HG02642 (cell line): ENCODE measurements at regions not wholly inside any gene's neighbourhood (a gene's known extent, or its start where the extent isn't known, plus 50 kb on each side); places are given as distances from the start of the nearest gene placed in this dataset.

Experiments used
- ATAC-seq: cut with Tn5 transposase; IDR thresholded peaks from one replicate; pipeline ENCODE4 v1.9.1; 2021; ENCODE audit warnings: mild to moderate bottlenecking; ENCODE audit not compliant: unreplicated experiment, poor library complexity

DNA sequence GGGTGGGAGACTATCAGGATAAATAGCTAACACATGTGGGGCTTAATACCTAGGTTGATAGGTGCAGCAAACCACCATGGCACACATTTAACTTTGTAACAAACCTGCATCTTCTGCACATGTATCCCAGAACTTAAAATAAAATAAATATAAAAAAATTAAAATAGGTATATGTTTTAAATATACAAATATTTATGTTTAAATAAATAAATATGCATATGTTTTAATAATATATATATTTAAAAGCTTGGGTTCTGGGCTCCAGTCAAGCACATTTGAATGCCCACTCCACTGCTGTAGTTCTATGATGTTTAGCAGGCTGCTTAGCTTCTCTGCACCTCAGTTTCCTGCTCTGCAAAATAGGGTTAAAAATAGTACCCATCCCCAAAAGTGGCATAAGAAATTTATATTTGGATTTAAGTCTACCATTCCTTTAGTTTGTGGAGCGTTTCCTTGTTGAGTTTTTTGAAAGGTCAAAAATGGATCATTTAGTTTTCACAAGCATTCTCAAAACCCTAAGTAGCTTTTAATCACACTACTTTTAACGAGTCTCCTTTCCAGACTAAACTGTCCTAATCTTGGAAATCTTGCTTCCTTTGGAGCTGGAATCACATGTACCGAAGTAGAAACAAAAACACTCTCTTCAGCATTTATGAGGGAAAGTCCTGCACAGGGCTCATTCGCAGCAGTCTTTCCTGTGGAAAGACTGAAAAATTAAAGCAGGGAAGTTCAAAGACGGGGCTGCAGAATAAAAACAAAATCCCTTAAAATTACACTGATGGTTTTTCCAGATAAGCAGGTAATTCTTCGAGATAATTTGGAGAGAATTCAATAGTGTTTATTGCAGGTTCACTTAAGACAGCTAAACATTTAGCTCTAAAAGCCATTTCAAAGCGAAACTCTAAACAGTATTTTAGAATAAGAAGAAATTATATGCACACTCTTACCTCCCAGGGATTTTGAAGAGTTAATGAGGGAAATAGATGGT lies 111.7 kb upstream of the LYZL1 start:
- no peak for ATAC-seq

DNA sequence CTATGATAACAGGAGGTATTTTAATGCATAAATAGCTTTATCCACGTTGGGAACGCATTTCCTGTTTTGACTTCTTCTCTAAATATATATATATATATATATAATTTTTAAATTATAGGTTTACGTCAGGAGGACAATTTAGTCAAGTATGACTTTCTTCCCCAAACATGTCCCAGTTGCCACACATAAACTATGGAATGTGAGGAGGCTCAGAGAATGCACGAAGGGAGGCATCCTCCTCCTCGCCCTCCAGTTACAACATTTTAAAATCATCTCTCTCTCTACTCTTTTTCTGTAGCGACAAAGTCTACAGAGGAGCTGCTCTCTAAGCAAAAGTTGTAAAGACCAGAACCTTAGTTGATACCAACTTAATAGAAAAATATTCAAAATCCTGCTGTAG lies 106.9 kb upstream of the LYZL1 start:
- no peak for ATAC-seq

DNA sequence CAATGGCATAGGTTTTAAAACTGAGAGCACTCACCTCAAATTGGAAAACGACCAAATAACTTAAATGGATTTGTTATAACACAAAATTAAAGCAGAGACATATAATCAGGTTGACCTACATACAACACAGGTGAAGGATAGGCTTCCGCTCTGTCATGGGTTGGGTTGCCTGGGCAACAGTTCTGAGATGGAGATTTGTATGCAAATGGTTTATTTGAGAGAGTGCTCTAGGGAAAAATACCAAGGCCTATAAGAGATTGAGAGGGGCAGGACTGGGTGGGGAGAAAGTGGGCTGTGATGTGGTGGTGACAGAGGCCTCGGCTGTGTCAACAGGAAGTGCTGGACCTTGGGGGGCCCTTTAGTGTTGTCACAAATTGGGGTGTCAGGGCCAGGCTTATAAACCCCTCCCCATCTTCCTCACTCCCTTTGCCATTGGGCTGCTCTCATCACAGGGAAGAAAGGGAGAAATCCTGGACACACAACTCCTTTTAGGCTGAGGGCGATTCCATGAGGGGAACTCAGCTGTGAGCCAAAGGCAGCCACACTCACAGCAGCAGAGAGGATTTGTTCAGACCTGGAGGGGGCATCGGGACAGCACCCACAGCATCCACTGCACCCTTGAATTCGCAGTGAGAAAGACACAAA lies 105.4 kb upstream of the LYZL1 start:
- no peak for ATAC-seq

DNA sequence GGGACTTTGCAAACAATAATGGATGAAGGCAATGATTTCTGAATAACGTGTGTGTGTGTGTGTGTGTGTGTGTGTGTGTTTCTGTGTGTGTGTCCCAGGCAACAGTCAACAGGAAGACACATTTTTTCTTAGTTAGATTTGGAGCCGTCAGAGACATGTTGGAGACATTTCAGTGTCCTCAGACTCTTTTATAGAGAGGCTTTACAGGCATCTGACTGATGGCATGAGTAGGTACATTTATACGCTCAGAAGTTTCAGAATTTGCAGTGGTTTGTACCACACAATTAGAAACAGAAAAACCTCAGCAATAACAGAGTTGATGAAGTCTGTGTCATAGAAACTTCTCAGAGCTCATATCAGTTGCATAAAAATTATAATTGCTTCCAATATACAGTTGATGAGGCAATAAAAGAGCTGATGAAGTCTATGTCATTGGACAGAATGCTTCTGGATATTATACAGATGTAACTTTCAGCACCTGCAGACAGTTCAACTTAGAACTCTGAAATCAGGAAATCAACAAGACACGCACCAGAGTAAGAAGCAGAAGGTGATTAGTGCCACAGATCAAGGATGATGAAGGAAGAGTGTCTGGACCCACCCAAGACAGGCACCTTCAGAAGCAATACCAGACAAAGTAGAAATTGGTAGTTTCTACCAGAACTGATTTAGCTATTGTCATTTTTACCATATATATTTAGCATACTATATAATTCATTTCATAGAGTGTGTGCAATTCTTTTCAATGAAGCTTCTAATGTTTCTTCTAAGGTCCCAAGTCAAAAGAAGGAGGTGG lies 104.5 kb upstream of the LYZL1 start:
- ATAC-seq: no peak

DNA sequence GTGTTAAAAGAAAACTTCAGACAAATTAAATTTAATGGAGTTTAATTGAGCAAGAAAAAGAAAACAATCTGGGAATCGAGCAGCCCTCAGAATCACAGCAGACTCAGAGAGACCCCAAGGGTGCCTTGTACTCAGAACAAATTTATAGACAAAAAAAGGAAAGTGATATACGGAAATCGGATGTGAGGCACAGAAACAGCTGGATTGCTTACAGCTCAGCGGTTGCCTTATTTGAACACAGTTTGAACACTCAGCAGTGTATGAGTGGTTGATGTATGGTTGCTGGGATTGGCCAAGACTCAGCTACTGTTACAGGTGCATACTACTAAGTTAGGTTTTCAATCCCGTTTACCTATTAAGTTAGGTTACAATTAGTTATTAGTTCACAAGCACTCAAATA lies 103.8 kb upstream of the LYZL1 start:
- no peak for ATAC-seq

DNA sequence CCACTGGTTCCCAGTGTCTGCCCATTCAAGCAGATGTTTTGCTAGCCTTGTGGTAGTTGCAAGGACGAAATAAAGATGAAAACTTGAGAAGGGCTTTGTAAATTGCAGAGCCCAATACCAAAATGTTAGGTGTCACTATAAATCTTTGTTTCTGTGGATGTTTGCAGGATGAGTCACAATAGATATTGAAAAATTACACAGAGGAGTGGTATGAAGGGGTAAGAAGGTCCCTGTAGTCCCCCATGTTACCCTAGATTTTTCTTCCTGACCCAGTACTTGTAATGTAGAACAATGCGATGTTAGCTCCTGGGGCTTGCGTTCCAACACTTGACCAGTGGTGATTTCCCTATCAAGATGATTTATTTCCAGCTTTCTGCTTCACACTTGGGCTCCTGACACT lies 102.6 kb upstream of the LYZL1 start:
- ATAC-seq: no peak

DNA sequence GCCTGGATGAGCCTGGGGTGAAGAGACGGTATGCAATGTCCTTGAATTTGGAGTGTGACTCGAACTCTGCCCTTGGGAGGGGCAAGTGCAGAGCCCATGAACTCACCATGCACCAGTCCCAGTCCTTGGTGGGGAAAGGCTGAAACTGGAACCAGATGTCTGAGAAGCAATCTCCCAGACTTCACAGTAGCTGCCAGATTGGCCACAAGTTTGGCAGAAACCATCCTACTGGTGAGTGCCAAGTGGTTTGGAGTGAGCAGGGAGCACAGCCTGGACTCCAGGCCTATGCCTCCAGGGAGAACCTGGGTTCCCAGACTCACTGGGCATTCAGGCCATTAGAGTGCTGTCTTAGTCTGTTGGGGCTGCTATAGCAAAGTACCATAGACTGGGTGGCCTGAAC lies 99.6 kb upstream of the LYZL1 start:
- ATAC-seq: no peak

DNA sequence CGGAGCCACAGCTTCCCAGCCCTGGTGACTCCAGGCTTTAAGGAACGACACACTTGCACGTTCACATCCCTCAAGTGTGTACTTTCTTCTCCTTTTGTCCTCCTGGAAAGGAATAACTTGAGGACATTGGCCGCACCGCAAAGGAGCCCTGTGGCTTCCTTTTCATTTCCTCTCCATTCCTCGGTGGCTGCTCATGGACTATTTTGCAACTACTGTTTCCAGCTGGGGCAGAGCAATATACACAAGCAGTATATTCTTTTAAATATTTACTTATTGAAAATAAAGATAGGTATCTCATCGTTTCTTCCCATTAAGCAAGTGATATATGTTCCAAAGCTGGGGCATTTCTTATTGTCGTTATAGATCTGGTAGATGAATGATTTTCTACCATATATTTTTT lies 97.2 kb upstream of the LYZL1 start:
- ATAC-seq: no peak

DNA sequence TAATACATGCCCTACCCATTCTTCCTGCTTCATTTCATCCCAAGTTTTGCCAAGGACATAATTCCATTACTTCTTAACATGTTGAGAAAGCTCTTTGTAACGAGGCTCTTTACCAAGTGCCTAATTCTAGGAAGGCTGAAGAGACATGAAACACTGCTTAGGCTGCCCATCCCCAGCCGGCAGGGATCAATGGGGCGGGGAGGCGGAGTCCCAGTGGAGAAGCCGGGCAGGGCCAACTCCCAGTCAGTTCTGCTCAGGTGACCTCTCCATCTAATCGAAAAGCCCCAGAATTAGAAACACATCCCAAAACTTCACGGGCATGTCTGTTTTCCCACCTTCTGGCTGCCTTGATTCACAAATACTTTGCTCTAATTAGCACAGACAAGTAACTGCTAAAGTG lies 89.5 kb upstream of the LYZL1 start:
- ATAC-seq: no peak

DNA sequence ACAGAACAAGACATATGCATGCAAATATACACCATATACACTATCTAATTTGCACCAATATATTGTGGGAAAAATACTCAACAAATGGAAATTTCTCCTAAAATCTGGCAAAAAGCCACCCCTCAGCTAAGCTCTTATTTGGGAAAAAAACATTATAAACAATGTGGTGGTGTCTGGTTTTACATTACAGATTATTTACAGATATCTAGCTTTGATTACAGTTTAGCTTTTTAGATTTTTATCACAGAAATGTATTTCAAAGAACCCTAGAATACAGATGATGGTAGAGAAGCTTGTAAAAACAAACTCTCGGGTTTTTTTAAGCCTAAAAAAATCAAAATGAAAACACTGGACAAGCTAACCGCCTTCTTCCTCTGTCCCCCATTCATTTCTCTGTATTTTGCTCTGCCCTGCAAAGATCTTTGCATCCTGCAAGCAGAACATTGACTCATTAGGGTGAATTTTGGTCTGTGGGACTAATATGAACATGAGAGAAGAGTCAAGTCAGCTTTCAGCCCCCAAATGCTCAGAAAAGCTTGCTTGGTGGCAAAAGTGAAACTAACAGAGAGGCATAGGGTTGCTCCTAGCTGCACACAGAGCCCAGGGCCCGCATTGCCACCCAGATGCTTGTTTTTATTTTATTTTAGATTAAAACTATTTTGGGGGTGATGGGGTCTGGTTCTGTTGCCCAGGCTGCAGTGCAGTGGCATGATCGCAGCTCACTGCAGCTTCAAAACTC lies 88.8 kb upstream of the LYZL1 start:
- no peak for ATAC-seq

DNA sequence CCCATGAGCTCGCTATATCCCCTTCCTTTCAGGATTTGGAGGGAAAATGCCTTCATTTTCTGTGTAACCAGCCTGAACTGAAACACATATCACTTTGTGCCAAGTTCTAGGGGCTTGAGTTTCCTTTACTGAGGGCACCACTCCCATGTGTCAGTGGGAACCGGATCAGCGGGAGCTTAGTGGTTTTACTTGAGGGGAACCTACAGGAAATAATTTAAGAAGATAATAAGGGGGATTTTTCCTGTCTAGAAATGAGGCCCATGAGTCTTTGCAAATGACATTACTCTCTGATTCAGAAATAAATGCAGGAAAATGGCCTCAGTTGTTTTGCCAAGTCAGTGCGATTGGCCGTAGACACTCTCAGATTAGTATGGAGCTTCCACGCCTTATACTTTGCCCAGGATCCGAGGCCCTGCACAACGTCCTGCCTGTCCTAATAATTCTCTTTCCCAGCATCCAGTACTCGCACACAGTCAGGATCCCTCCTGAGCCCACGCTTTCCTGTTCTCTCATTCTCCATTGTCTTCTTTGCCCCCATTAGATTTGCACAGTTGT lies 86.4 kb upstream of the LYZL1 start:
- no peak for ATAC-seq

DNA sequence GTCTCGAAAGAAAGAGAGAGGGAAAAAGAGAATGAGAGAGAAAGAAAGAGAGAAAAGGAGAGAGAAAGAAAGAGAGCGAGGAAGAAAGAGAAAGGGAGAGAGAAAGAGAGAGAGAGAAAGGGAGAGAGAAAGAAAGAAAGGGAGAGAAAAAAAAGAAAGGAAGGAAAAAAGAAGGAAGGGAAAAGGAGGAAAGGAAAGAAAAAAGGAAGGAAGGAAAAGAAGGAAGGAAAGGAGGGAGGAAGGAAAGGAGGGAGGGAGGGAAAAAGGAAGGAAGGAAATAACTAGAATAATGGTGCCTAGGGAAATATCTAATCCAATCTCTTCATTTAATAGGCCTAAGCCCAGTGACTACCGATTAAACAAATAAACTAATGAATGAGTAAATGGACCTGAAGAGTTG lies 85.4 kb upstream of the LYZL1 start:
- no peak for ATAC-seq

DNA sequence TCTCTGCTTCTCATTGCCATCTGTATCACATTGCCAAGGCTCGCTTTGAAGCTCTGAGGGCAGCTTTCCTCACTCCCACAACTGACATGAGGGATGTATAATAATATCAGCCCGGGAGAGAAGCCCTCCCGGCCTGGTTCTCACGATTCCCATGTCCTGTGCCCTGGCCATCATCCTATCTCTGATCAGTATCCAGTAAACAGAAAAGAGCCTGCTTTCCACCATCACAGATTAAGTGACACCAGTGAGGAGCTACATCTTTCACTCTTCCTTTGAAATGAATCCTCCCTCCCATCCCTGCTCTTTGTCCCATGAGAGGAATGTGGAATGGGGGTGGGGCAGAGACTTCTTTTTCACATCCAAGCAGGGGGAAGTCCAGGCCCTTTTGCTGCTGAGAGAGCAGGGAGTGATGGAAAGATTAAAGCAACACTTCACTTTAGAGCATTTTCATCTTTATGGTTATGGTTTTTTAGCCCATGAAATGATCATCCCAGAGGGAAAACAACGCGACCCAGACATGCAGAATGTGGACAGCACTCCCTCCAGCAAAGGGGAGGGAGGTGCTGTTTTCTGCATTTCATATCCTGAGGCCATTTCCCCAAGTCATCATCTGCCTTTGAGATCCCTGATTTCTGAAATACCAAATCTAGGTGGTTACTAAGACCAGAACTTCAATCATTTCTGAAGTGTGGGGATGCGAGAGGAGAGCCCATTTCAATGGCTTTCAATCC lies 84.6 kb upstream of the LYZL1 start:
- ATAC-seq: no peak

DNA sequence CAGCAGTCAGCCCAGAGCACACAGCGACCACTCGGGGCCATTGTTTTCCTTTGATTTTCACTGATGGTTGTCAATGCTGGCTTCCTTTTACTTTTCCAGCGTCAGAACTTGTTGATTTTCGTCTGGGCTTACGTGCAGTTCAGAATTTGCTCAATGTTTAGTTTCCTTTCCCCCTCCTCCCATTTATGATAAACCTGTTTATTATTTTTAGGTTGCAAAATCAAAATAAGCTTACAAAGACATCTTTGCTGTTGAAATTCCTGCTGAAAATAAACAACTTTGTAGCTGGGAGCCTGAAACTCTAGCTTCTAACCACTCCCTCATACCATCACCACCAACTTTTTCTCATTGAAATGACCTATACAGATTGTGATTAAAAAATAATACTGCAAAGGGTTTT lies 83.1 kb upstream of the LYZL1 start:
- ATAC-seq: no peak

DNA sequence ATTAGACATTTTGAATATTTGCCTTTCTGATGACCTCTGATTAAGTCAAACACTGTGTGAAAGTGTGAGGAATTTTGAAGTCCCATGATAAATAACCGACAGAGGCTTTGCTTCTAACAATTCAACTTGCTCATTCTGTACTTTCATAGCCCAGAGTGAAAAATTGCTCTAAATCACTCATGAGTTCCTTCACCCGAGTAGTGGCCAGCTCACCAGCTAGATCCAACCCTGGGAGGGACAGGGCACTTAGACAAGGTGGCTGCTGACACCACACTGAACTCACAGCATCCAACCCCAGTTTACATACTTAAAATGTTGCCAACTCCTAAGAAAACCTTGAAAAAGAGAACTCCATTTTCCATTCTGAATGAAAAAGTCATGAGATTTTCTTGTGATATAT lies 80.0 kb upstream of the LYZL1 start:
- ATAC-seq: no peak

DNA sequence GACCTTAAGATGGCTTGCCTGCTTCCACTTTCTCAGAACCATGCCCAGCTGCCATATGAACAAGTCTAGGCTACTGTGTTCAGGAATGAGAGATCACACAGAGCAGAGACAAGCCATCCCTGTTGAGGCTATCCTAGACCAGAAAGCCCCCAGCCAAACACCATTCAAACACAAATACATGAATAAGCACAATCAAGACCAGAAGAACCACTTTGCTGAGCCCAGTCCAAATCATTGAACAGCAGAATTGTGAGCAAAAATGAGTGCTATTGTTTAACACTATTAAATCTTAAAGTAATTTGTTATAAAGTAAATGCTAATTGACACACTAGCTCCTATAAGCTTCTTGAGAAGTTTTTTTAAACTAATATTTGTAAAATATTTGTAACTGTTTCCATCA lies 79.0 kb upstream of the LYZL1 start:
- ATAC-seq: no peak

DNA sequence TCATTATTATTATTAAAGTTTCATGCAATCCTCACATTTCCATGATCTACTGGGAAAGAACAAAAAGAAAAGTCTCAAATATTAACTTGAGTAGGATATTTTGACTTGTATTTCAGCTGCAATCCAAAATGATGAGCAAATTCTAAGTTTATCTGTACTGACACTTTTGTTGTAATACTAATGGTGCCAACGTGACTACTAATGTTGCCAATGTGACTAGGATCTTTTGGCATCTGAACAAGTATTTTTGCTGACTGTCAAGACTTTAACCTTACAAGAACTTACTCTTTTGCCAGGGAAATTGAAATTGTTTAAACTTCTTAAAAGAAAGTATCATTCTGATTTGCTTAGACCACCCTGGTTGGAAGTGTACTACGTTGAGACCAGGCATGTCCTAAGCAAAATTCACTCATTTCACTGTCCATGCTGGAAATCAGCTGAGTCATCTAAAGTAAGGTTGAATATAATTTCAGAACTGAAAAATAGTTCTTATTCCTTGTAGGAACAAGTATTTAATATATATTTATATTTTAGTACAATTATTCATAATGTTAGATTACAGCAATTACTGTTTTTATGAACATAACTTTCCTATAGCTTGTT lies 78.5 kb upstream of the LYZL1 start:
- ATAC-seq: no peak

DNA sequence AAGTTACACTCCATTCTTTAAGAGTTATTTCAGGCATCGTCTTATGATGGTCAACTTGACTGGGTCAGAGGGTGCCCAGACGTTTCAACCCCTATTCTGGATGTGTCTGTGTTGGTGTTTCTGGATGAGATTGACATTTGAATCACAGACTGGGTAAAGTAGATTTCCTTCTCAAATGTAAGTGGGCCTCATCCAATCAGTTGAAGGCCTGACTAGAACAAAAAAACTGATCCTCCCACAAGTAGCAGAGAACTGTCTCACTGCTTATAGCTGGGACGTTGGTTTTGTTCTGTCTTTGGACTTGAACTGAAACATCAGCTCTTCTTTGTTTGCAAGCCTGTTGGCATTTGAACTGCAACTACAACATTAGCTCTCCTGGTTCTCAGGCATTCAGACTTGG lies 76.3 kb upstream of the LYZL1 start:
- no peak for ATAC-seq

DNA sequence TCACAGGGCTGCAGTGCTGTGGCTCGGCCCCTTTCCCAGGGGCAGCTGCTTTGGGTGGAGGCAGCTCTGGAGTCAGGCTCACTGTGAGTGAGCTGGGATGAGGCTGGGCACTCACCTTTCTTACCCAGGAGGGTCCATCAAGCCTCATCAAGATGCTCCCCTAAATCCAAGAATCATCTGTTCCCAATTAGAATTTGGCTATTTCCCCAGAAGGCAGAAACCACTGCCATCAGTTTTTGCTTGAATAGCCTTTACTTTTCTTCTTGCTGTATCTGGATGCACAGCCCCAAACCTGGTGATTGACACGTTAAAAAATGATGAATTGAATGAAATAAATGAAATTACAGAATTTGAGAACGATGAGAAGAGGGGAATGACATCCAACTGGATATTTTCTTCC lies 74.3 kb upstream of the LYZL1 start:
- no peak for ATAC-seq
